HS-27A (cell line): ENCODE measurements at regions not wholly inside any gene's neighbourhood (a gene's known extent, or its start where the extent isn't known, plus 50 kb on each side); places are given as distances from the start of the nearest gene placed in this dataset.
"Not testable (repeated sequence)": the region's sequence is repeated elsewhere in the genome, so short reads cannot be mapped to it uniquely, and the experiment has no call there.

Experiments used
- DNase-seq: peaks from one replicate; pipeline ENCODE4 v3.0.0-alpha.2; 2012; ENCODE audit warnings: low read depth, missing footprints

- DNase-seq = no peak
Observed at GRCh38 chr6:166724576-166724975, 97.5 kb upstream of the RPS6KA2 start.

DNA sequence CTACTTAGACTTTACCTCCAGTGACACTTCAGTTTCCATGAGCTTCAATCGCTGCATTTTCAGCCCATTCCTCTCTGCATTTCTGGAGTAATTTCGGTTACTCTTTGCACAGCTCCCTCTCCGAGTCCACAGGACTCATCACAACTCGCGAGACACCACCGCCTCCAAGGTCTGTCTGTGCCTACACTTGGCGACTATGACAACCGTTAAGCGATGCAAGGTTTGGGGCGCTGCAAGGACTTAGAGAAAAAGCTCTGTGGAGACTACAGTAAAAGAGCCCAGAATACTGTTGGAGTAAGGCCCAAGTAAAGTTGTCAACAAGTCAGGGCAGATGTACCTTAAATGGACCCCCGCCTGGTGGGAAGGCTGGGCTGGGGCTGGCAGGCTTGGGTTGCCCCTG, 95.7 kb upstream of the RPS6KA2 start:
- no peak for DNase-seq

DNA sequence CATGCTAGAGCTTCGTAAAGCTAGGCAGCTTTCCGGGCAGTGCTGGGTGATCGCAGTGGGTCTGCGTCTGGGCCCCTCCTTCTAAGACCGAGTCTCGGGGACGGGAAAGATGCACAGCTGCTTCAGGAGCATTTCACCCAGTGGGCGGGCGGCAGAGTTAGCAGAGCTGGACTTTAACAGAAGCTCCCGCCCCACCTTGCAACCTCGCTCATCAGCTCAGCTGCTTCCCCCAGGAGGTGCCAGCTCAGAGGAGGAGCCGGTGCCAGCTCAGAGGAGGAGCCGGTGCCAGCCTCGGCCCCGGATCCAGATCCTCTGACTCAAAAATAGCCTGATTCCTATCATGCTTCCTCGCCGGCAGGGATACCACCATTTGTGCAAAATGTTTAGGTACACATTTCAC, 94.5 kb upstream of the RPS6KA2 start:
- DNase-seq = no peak

DNA sequence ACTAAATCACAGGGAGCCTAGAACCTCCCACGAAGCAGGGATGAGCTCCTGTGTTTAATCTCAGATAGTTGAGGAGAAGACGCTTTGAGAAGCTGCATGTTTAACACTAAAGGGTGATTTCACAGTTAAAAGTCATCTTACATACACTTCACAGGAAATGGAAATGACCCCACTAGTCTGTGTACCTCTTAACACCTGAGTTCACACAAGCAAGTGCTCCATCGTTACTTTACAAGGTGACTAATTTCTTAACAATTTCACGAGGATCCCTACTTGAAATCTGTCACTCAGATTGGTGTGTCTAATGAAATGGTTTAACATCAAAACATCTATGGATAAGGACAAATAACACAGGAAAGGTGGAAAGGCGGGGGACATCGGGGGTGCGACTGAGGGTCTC, 93.8 kb upstream of the RPS6KA2 start:
- DNase-seq = no peak

GRCh38 chr6:166719019-166719418, 92.0 kb upstream of the RPS6KA2 start:
- no peak for DNase-seq

DNA sequence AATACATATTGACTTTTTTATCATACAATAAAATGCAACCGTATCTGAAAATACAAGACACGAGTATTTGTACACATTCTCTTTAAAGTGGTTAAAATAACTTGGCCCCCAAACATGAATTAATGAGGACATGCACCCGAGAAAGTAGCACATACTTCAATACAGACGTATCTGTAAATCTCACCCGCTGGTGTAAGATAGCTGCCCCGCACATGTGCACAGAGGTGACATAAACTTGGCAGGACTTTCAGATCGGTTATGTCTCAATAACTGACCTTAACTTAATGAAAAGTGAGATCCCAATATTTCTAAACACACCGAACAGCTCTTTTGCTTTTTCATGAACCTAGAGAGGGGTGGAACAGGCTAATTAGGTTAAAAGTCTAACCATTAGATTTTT, 91.5 kb upstream of the RPS6KA2 start:
- DNase-seq = no peak

- DNase-seq = no peak
Observed at GRCh38 chr6:166716910-166717617, 90.0 kb upstream of the RPS6KA2 start.

DNA sequence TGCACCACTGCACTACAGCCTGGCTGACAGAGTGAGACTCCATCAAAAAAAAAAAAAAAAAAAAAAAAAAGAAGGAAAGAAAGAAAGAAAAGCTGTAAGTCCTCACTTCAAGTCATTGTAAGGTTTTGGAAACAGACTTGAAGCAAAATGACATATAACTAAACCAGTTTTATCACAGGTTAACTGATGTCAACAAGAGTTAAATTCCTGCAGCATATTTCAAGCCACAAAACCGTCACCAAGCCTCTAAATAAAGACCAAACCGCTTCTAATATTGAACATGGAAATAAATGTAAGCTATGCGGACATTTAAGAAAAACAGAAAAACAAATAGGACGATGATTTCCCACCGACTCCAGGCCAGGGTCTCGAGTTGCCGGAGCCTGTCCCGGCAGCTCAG, 88.9 kb upstream of the RPS6KA2 start:
- no peak for DNase-seq

GRCh38 chr6:166715065-166715464, 88.0 kb upstream of the RPS6KA2 start:
- DNase-seq = no peak

GRCh38 chr6:166714581-166714980, 87.5 kb upstream of the RPS6KA2 start:
- no peak for DNase-seq

DNA sequence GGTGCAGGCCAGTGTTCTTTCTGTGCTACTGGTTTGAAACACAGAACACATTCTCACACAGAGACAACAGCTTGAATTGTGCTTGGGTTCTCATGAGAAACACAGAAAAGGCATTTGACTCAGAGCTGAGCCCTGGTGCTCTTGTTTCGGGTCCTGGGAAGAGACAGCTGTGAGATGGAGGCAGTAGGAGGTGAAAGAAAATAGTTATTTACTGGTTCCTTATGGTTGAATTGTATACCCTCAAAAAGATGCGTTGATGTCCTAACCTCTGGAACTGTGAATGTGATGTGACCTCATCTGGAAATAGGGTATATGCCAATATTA, 87.1 kb upstream of the RPS6KA2 start:
- no peak for DNase-seq

DNA sequence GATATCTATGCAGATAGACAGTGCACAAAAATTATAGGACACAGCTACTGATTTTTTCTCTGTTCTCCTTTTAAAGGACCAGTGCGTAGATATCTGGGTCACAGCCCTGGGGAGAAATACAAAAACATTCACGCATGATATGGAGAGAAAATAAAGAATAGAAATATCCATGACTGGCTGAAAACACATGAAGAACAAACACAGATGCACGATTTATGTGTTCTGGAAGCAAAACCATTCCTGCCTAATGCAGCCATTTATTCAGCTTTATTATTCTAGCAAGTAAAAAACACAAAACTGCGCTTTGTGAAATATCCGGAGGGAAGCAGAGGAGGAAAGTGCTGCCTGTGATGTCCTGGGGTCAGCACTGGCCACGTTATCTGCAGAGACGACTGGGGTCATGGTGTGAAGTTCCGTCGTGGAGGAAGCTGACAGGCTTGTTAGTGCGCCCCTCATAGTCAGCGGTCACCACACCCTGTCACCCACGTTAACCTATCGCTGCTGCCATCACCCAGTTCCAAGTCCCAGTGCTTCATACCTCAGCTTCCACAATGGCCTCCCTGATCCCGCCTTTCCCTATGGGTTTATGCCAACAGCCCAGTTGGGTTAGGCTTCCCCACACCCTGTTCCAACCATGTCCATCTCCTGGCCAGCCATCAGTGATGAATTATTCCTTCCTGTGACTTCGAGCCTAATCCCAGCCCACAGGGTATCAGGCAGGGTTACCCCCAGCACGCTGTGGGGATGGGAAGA, 86.6 kb upstream of the RPS6KA2 start:
- DNase-seq = no peak

- DNase-seq = no peak
Observed at GRCh38 chr6:166712286-166713228, 85.5 kb upstream of the RPS6KA2 start.

DNA sequence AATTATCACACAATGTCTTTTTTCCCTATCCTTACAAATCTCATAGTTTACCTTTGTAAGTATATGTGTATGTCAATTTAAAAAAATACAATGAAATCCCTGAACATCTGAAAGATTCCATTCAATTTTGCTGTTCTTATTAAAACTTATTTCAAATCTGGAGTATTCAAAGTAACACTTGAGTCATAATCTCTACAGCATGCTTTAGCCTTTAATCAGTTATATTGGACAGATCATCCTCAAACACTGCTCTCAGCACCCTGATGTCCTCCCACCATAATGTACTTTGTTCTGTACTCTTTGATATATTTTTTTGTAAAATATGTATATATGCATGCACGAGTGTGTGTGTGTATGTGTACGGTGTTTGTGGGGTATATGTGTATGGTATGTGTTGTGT, 83.0 kb upstream of the RPS6KA2 start:
- no peak for DNase-seq

DNA sequence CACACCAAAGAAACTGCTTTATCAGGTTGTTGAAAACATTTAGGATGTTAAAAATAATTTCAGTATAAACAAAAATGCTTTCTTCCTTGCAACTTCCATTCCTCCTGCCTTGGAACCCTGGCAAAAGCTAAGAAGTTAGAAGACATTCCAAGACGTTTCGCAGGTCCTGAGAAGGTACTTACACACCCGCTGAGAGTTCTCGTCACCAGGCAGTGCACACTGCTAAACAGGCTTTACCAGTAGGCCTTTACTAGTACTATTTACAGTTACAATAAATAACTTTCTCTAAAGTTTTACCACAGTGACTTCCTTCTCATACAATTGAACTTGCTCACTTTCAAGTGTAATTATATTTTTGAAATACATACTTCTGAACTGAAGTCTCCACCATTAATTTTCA, 81.4 kb upstream of the RPS6KA2 start:
- DNase-seq = no peak

- no peak for DNase-seq
Observed at GRCh38 chr6:166707045-166707444, 80.0 kb upstream of the RPS6KA2 start.

DNA sequence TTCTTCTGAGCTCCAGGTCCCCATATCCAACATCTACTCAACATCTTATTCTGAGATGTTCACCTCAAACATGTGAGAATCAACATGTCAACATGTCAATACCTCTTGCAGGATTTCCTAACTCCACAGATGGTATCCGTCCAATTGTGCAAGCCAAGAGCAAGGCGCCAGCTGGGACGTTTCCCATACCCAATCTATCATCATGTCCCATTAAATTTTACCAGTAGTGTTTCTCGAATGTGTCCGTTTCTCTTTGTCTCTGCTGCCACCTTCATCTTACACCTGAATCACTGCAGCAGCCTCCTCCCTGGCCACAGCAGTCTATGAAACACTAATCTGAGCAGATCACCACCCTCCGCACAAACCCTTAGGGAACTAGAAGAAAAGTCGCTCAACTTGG, 78.0 kb upstream of the RPS6KA2 start:
- DNase-seq = no peak

DNA sequence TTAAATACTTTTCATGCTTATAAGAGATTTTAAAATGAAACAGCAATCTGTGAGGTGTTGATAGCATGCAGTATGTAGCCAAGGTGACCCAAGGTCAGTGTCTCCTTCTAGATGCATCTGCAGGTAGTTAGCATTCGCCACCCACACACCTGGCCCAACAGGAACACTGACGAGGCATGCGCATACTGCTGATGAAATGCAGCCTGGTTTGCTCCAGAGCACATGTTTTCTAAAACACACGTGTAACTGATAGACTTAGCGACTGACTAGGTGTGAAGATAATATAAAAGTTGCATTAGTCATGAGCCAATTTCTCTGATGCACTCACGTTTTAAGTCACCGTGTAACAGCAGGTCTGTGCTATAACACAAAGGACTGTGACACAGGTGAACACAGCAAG, 77.1 kb upstream of the RPS6KA2 start:
- no peak for DNase-seq

- no peak for DNase-seq
Observed at GRCh38 chr6:166703149-166703710, 76.2 kb upstream of the RPS6KA2 start.

- DNase-seq = not testable (repeated sequence)
Observed at GRCh38 chr6:166701424-166701823, 74.4 kb upstream of the RPS6KA2 start.

GRCh38 chr6:166700871-166701270, 73.8 kb upstream of the RPS6KA2 start:
- DNase-seq = not testable (repeated sequence)

GRCh38 chr6:166697113-166697512, 70.1 kb upstream of the RPS6KA2 start:
- no peak for DNase-seq
